ENCODE measurements at regions not wholly inside any gene's neighbourhood (a gene's known extent, or its start where the extent isn't known, plus 50 kb on each side); places are given as distances from the start of the nearest gene placed in this dataset.

- Histone ChIP-seq H3K36me3 (replicated peaks) (no peaks in the 10 kb centered on the region), H3K4me3 (ENCODE audit: low read depth, low read length) (no peak overlapping the region), H3K27me3 (replicated peaks) (no peaks in the 10 kb centered on the region), H3K27ac (no peak overlapping the region)
- TF ChIP-seq CTCF (IDR thresholded peaks at IDR 0.05; ENCODE audit: low read depth, low read length, missing control alignments): no peak
- no peak for DNase-seq
- in situ Hi-C loops (cut with HindIII; ENCODE audit: low pct_ligation_motif_present, low sequenced_read_pairs): no loop called here
These were observed 120.7 kb downstream of the EDN3 start for GRCh38 chr20:59421089-59421488.

GRCh38 chr20:59421920-59422637 is 121.7 kb downstream of the EDN3 start:
- Histone ChIP-seq H3K36me3 (replicated peaks) (no peaks in the 10 kb centered on the region), H3K27ac (no peak overlapping the region), H3K27me3 (replicated peaks) (no peaks in the 10 kb centered on the region), H3K4me3 (ENCODE audit: low read depth, low read length) (no peak overlapping the region)
- no peak for DNase-seq
- no peak for TF ChIP-seq CTCF (IDR thresholded peaks at IDR 0.05; ENCODE audit: low read depth, low read length, missing control alignments)
- in situ Hi-C loops (cut with HindIII; ENCODE audit: low pct_ligation_motif_present, low sequenced_read_pairs): no loop called here

- no peak for TF ChIP-seq CTCF (IDR thresholded peaks at IDR 0.05; ENCODE audit: low read depth, low read length, missing control alignments)
- Histone ChIP-seq H3K4me3 (ENCODE audit: low read depth, low read length) (no peak overlapping the region), H3K27ac (no peak overlapping the region), H3K36me3 (replicated peaks) (no peaks in the 10 kb centered on the region), H3K27me3 (replicated peaks) (no peaks in the 10 kb centered on the region)
- in situ Hi-C loops (cut with HindIII; ENCODE audit: low pct_ligation_motif_present, low sequenced_read_pairs): no loop called here
- no peak for DNase-seq
These were observed 122.6 kb downstream of the EDN3 start for GRCh38 chr20:59422872-59423544.

- H3K27me3 ChIP-seq (replicated peaks): no peaks in the 10 kb centered on the region
- in situ Hi-C loops (cut with HindIII; ENCODE audit: low pct_ligation_motif_present, low sequenced_read_pairs): no loop called here
- DNase-seq: no peak
- H3K36me3 ChIP-seq (replicated peaks): no peaks in the 10 kb centered on the region
- H3K27ac ChIP-seq: no peak overlapping the region
- H3K4me3 ChIP-seq (ENCODE audit: low read depth, low read length): no peak overlapping the region
- no peak for TF ChIP-seq CTCF (IDR thresholded peaks at IDR 0.05; ENCODE audit: low read depth, low read length, missing control alignments)
These were observed 124.6 kb downstream of the EDN3 start for GRCh38 chr20:59424976-59425375.

GRCh38 chr20:59425572-59425971 is 125.2 kb downstream of the EDN3 start:
- H3K4me3 ChIP-seq (ENCODE audit: low read depth, low read length): no peak overlapping the region
- in situ Hi-C loops (cut with HindIII; ENCODE audit: low pct_ligation_motif_present, low sequenced_read_pairs): no loop called here
- H3K27me3 ChIP-seq (replicated peaks): no peaks in the 10 kb centered on the region
- no peak overlapping the region for H3K27ac ChIP-seq
- DNase-seq: no peak
- H3K36me3 ChIP-seq (replicated peaks): no peaks in the 10 kb centered on the region
- no peak for TF ChIP-seq CTCF (IDR thresholded peaks at IDR 0.05; ENCODE audit: low read depth, low read length, missing control alignments)
